GM23338 (cell line): ENCODE measurements at regions not wholly inside any gene's neighbourhood (a gene's known extent, or its start where the extent isn't known, plus 50 kb on each side); places are given as distances from the start of the nearest gene placed in this dataset.

Experiments used
- CREB1 ChIP-seq: fragments of 250-450 bp; sonication (Bioruptor Pico); IDR thresholded peaks from 2 replicates; pipeline ENCODE4 v1.5.0; 2020; ENCODE audit warnings: low read depth, mild to moderate bottlenecking, moderate library complexity
- CTCF ChIP-seq, 2 experiments: fragments of 200-600 bp in 1 of 2; sonication (generic) in 1 of 2; conservative IDR thresholded peaks; 2 replicates each; pipeline versions ENCODE4 v1.5.1 to v1.6.1; 2016 to 2017; ENCODE audit warnings: antibody characterized with exemption in 2 of 2, low read depth in 2 of 2, mild to moderate bottlenecking in 2 of 2, moderate library complexity in 1 of 2
- EZH2 ChIP-seq: fragments of 200-600 bp; sonication (generic); IDR thresholded peaks from one replicate; pipeline ENCODE4 v1.8.0; 2017; ENCODE audit warnings: antibody characterized with exemption, mild to moderate bottlenecking, low read depth; ENCODE audit not compliant: unreplicated experiment
- EZH2phosphoT487 ChIP-seq: fragments of 200-600 bp; sonication (generic); IDR thresholded peaks from one replicate; pipeline ENCODE4 v1.8.1; 2018; ENCODE audit warnings: antibody characterized with exemption; ENCODE audit not compliant: unreplicated experiment
- JUNB ChIP-seq: IDR thresholded peaks from one replicate; pipeline ENCODE4 v1.6.1; 2016; ENCODE audit warnings: antibody characterized with exemption; ENCODE audit not compliant: unreplicated experiment
- POLR2AphosphoS5 ChIP-seq: IDR thresholded peaks from 2 replicates; pipeline ENCODE4 v1.6.1; 2016; ENCODE audit warnings: antibody characterized with exemption, low read depth
- REST ChIP-seq: IDR thresholded peaks from one replicate; pipeline ENCODE4 v1.6.1; 2018; ENCODE audit warnings: antibody characterized with exemption; ENCODE audit not compliant: unreplicated experiment

- TF ChIP-seq CTCF (conservative IDR thresholded peaks at IDR 0.05; ENCODE audit: low read depth in 2 of 2) (no peak), POLR2AphosphoS5 (no peak), EZH2phosphoT487 (no peak), REST (no peak), EZH2 (no peak), CREB1 (CRISPR knock-in tag) (no peak), JUNB (no peak)
These were observed 607.8 kb upstream of the ZFP42 start for GRCh38 chr4:187387739-187388138.
